Nephron progenitor cell (in vitro differentiated cells): ENCODE measurements at regions not wholly inside any gene's neighbourhood (a gene's known extent, or its start where the extent isn't known, plus 50 kb on each side); places are given as distances from the start of the nearest gene placed in this dataset.
"Not testable (repeated sequence)": the region's sequence is repeated elsewhere in the genome, so short reads cannot be mapped to it uniquely, and the experiment has no call there.

Source experiments
- DNase-seq: peaks from one replicate; pipeline ENCODE4 v3.0.0; 2021
- H3K27ac Mint-ChIP-seq: 2 replicates; pipeline ENCODE4 v1.8.0; 2021; ENCODE audit warnings: mild to moderate bottlenecking, moderate library complexity, mixed read lengths
- H3K27me3 Mint-ChIP-seq: 2 replicates; pipeline ENCODE4 v1.8.0; 2021; ENCODE audit warnings: mild to moderate bottlenecking, low read depth, mixed read lengths; ENCODE audit not compliant: poor library complexity
- H3K36me3 Mint-ChIP-seq: 2 replicates; pipeline ENCODE4 v1.8.0; 2021; ENCODE audit warnings: low read depth, mixed read lengths
- H3K4me1 Mint-ChIP-seq: 2 replicates; pipeline ENCODE4 v1.8.0; 2021; ENCODE audit warnings: mixed read lengths
- H3K4me3 Mint-ChIP-seq: 2 replicates; pipeline ENCODE4 v1.8.0; 2021; ENCODE audit warnings: mild to moderate bottlenecking, moderate library complexity, mixed read lengths
- H3K9me3 Mint-ChIP-seq: 2 replicates; pipeline ENCODE4 v1.8.0; 2021; ENCODE audit warnings: mild to moderate bottlenecking, moderate library complexity, mixed read lengths
- CTCF ChIP-seq: fragments of 200-600 bp; sonication (generic); IDR thresholded peaks from 2 replicates; pipeline ENCODE4 v1.5.0; 2021; ENCODE audit warnings: antibody characterized with exemption

- H3K9me3 Mint-ChIP-seq, result no peaks in the 10 kb centered on the region
- no peak overlapping the region for H3K4me3 Mint-ChIP-seq
- DNase-seq, result no peak
- H3K36me3 Mint-ChIP-seq, result no peaks in the 10 kb centered on the region
- no peaks in the 10 kb centered on the region for H3K27me3 Mint-ChIP-seq
- H3K4me1 Mint-ChIP-seq, result no peaks in the 10 kb centered on the region
- TF ChIP-seq CTCF, result no peak
- no peak overlapping the region for H3K27ac Mint-ChIP-seq
These were observed 1018.2 kb upstream of the KCND2 start for GRCh38 chr7:119254742-119255141.

GRCh38 chr7:119256001-119256400 is 1017.0 kb upstream of the KCND2 start:
- DNase-seq, result no peak
- no peaks in the 10 kb centered on the region for H3K36me3 Mint-ChIP-seq
- no peak overlapping the region for H3K27ac Mint-ChIP-seq
- TF ChIP-seq CTCF, result no peak
- no peaks in the 10 kb centered on the region for H3K27me3 Mint-ChIP-seq
- no peak overlapping the region for H3K4me3 Mint-ChIP-seq
- H3K4me1 Mint-ChIP-seq, result no peaks in the 10 kb centered on the region
- no peaks in the 10 kb centered on the region for H3K9me3 Mint-ChIP-seq

GRCh38 chr7:119256446-119257131 is 1016.4 kb upstream of the KCND2 start:
- no peak overlapping the region for H3K27ac Mint-ChIP-seq
- H3K9me3 Mint-ChIP-seq, result no peaks in the 10 kb centered on the region
- no peak for DNase-seq
- H3K4me3 Mint-ChIP-seq, result no peak overlapping the region
- H3K36me3 Mint-ChIP-seq, result no peaks in the 10 kb centered on the region
- H3K27me3 Mint-ChIP-seq, result peaks cover under 1% of the 10 kb centered on the region
- TF ChIP-seq CTCF, result no peak
- H3K4me1 Mint-ChIP-seq, result no peaks in the 10 kb centered on the region

GRCh38 chr7:119266790-119267189 is 1006.2 kb upstream of the KCND2 start:
- H3K27ac Mint-ChIP-seq, H3K27me3 Mint-ChIP-seq, DNase-seq, H3K9me3 Mint-ChIP-seq, H3K4me3 Mint-ChIP-seq, H3K36me3 Mint-ChIP-seq, H3K4me1 Mint-ChIP-seq: not testable (repeated sequence)

GRCh38 chr7:119270045-119270464 is 1002.9 kb upstream of the KCND2 start:
- peak; percentile 57 for DNase-seq
- H3K4me3 Mint-ChIP-seq, result no peak overlapping the region

GRCh38 chr7:119270644-119271043 is 1002.3 kb upstream of the KCND2 start:
- no peak for DNase-seq
- H3K4me1 Mint-ChIP-seq, result no peaks in the 10 kb centered on the region
- no peak for TF ChIP-seq CTCF
- H3K27ac Mint-ChIP-seq, result no peak overlapping the region
- H3K4me3 Mint-ChIP-seq, result no peak overlapping the region
- H3K27me3 Mint-ChIP-seq, result peaks cover 6% of the 10 kb centered on the region
- no peaks in the 10 kb centered on the region for H3K9me3 Mint-ChIP-seq
- H3K36me3 Mint-ChIP-seq, result no peaks in the 10 kb centered on the region

More at GRCh38 chr7:119270045-119270464, 1002.9 kb upstream of the KCND2 start:
- Mint-ChIP-seq H3K27ac (no peak overlapping the region), H3K36me3 (no peaks in the 10 kb centered on the region), H3K27me3 (peaks cover 6% of the 10 kb centered on the region), H3K9me3 (no peaks in the 10 kb centered on the region), H3K4me1 (no peaks in the 10 kb centered on the region)
- peak; percentile 86 for TF ChIP-seq CTCF
